Liver (tissue), 3 donors: ENCODE measurements at regions not wholly inside any gene's neighbourhood (a gene's known extent, or its start where the extent isn't known, plus 50 kb on each side); places are given as distances from the start of the nearest gene placed in this dataset.

Experiments
- ATF3 ChIP-seq: IDR thresholded peaks from 2 replicates; pipeline ENCODE4 v1.6.1; 2016; ENCODE audit warnings: antibody characterized with exemption
- CTCF ChIP-seq: fragments of 150-350 bp; IDR thresholded peaks from 2 replicates; pipeline ENCODE4 v1.5.1; 2017; ENCODE audit warnings: improper control_type of control experiment, low read depth, low read length; ENCODE audit not compliant: missing input control
- EGR1 ChIP-seq, 2 donors: IDR thresholded peaks; 2 replicates each; pipeline ENCODE4 v1.6.1; 2016 to 2018; ENCODE audit warnings: antibody characterized with exemption in 2 of 2, low read depth in 2 of 2
- FOXA1 ChIP-seq: IDR thresholded peaks from 2 replicates; pipeline ENCODE4 v1.6.1; 2016; ENCODE audit warnings: antibody characterized with exemption
- GABPA ChIP-seq, 2 donors: IDR thresholded peaks in 1 of 2; conservative IDR thresholded peaks in 1 of 2; 2 replicates each; pipeline ENCODE4 v1.6.1; 2016; ENCODE audit warnings: antibody characterized with exemption in 2 of 2, mild to moderate bottlenecking in 1 of 2, moderate library complexity in 1 of 2
- JUND ChIP-seq, 2 donors: IDR thresholded peaks; 2 replicates each; pipeline ENCODE4 v1.6.1; 2016; ENCODE audit warnings: antibody characterized with exemption in 2 of 2
- MAX ChIP-seq: IDR thresholded peaks from 2 replicates; pipeline ENCODE4 v1.6.1; 2016; ENCODE audit warnings: antibody characterized with exemption
- REST ChIP-seq: IDR thresholded peaks from 2 replicates; pipeline ENCODE4 v1.6.1; 2016; ENCODE audit warnings: antibody characterized with exemption, mild to moderate bottlenecking
- SP1 ChIP-seq: IDR thresholded peaks from 2 replicates; pipeline ENCODE4 v1.6.1; 2018; ENCODE audit warnings: antibody characterized with exemption, mild to moderate bottlenecking
- donor health status: healthy.
- donor health status: healthy.

GRCh38 chr18:45350404-45351156 is 264.7 kb upstream of the SLC14A2 start:
- TF ChIP-seq CTCF (no peak), ATF3 (no peak), SP1 (no peak), EGR1 (IDR thresholded peaks at IDR 0.05; ENCODE audit: low read depth in 2 of 2) (no peak), JUND (IDR thresholded peaks at IDR 0.05) (no peak), FOXA1 (no peak), MAX (no peak), REST (no peak), GABPA (IDR thresholded peaks at IDR 0.05 in 1 of 2, conservative IDR thresholded peaks at IDR 0.05 in 1 of 2) (no peak)
